HEK293 (cell line): ENCODE measurements at regions not wholly inside any gene's neighbourhood (a gene's known extent, or its start where the extent isn't known, plus 50 kb on each side); places are given as distances from the start of the nearest gene placed in this dataset.
A peak's percentile ranks its signal among the peaks of the same experiment; 100 is the strongest.

Experiments
- CTCF ChIA-PET: fragments of 350-600 bp; formaldehyde crosslinking; extraction: SDS; loops from one replicate; lab custom pipeline; 2021; ENCODE audit warnings: antibody characterized with exemption; lab: Yijun Ruan, JAX
- POLR2A ChIA-PET: fragments of 300-600 bp; formaldehyde crosslinking; extraction: SDS; loops from one replicate; lab custom pipeline; 2020; ENCODE audit warnings: antibody characterized with exemption, inconsistent platforms; lab: Yijun Ruan, JAX
- H3K27ac ChIP-seq: fragments of 200-500 bp; sonication (Bioruptor generic); 2 replicates; pipeline ENCODE4 v1.5.1; 2014; ENCODE audit warnings: low read depth, low read length, control low read depth, inconsistent platforms; ENCODE audit errors: extremely low read depth
- H3K36me3 ChIP-seq, 2 experiments: fragments of 200-500 bp in 1 of 2; sonication (Bioruptor generic) in 1 of 2; 1 replicate in 1 of 2; 2 replicates in 1 of 2; pipeline ENCODE4 v1.5.1; 2014 to 2017; ENCODE audit warnings: inconsistent platforms in 2 of 2, low read length in 2 of 2; ENCODE audit not compliant: control insufficient read depth in 2 of 2, insufficient read depth in 1 of 2
- H3K4me1 ChIP-seq: fragments of 200-500 bp; sonication (Bioruptor generic); 2 replicates; pipeline ENCODE4 v1.5.1; 2014; ENCODE audit warnings: mild to moderate bottlenecking, low read length, inconsistent platforms; ENCODE audit not compliant: control insufficient read depth, insufficient read depth
- H3K4me3 ChIP-seq: 2 replicates; pipeline ENCODE4 v1.5.1; 2011; ENCODE audit warnings: low read depth, mild to moderate bottlenecking, control low read depth, low read length, moderate library complexity
- H3K9me3 ChIP-seq: fragments of 200-500 bp; sonication (Bioruptor generic); 2 replicates; pipeline ENCODE4 v1.5.1; 2014; ENCODE audit warnings: low read depth, low read length, inconsistent platforms; ENCODE audit not compliant: control insufficient read depth, insufficient read depth
- AEBP2 ChIP-seq: fragments of 450-650 bp; formaldehyde crosslinking; IDR thresholded peaks from 2 replicates; pipeline ENCODE4 v1.5.1; 2016; ENCODE audit warnings: missing biosample characterization, missing genetic modification characterization, borderline replicate concordance
- CTCF ChIP-seq: fragments of 450-650 bp; formaldehyde crosslinking; IDR thresholded peaks from 2 replicates; pipeline ENCODE4 v1.5.1; 2016; ENCODE audit warnings: missing biosample characterization, missing genetic modification characterization
- PRDM4 ChIP-seq: fragments of 450-650 bp; formaldehyde crosslinking; IDR thresholded peaks from 2 replicates; pipeline ENCODE4 v1.5.1; 2017; ENCODE audit warnings: missing biosample characterization, missing genetic modification characterization
- SCRT1 ChIP-seq: fragments of 450-650 bp; formaldehyde crosslinking; IDR thresholded peaks from 2 replicates; pipeline ENCODE4 v1.5.1; 2016; ENCODE audit warnings: missing biosample characterization, missing genetic modification characterization, borderline replicate concordance
- YY1 ChIP-seq: fragments of 450-650 bp; formaldehyde crosslinking; IDR thresholded peaks from 2 replicates; pipeline ENCODE4 v1.5.1; 2018; ENCODE audit warnings: missing biosample characterization, missing genetic modification characterization
- ZBTB11 ChIP-seq: fragments of 450-650 bp; formaldehyde crosslinking; conservative IDR thresholded peaks from 2 replicates; pipeline ENCODE4 v1.5.1; 2016; ENCODE audit warnings: low read depth, missing biosample characterization, missing genetic modification characterization
- ZBTB26 ChIP-seq: fragments of 450-650 bp; formaldehyde crosslinking; optimal IDR thresholded peaks from 2 replicates; pipeline ENCODE3; 2016; ENCODE audit warnings: missing biosample characterization, mild to moderate bottlenecking, missing genetic modification characterization
- ZBTB44 ChIP-seq: fragments of 450-650 bp; IDR thresholded peaks from 2 replicates; pipeline ENCODE4 v1.5.1; 2018; ENCODE audit warnings: missing biosample characterization, mild to moderate bottlenecking, missing genetic modification characterization
- ZIC2 ChIP-seq: fragments of 450-650 bp; formaldehyde crosslinking; IDR thresholded peaks from 2 replicates; pipeline ENCODE4 v1.5.1; 2016; ENCODE audit warnings: missing biosample characterization, missing genetic modification characterization
- ZNF10 ChIP-seq: fragments of 450-650 bp; formaldehyde crosslinking; IDR thresholded peaks from 2 replicates; pipeline ENCODE4 v1.5.1; 2017; ENCODE audit warnings: missing biosample characterization, missing genetic modification characterization
- ZNF114 ChIP-seq: fragments of 450-650 bp; formaldehyde crosslinking; IDR thresholded peaks from 2 replicates; pipeline ENCODE4 v1.5.0; 2017; ENCODE audit warnings: missing biosample characterization, missing genetic modification characterization
- ZNF335 ChIP-seq: fragments of 450-650 bp; formaldehyde crosslinking; conservative IDR thresholded peaks from 2 replicates; pipeline ENCODE4 v1.5.1; 2016; ENCODE audit warnings: missing biosample characterization, missing genetic modification characterization
- ZNF350 ChIP-seq: fragments of 450-650 bp; formaldehyde crosslinking; IDR thresholded peaks from 2 replicates; pipeline ENCODE4 v1.5.0; 2017; ENCODE audit warnings: missing biosample characterization, mild to moderate bottlenecking, missing genetic modification characterization
- ZNF404 ChIP-seq: fragments of 450-650 bp; formaldehyde crosslinking; IDR thresholded peaks from 2 replicates; pipeline ENCODE4 v1.5.1; 2017; ENCODE audit warnings: missing biosample characterization, missing genetic modification characterization
- ZNF549 ChIP-seq: fragments of 450-650 bp; IDR thresholded peaks from 2 replicates; pipeline ENCODE4 v1.5.1; 2018; ENCODE audit warnings: missing biosample characterization, missing genetic modification characterization, mild to moderate bottlenecking, inconsistent platforms, moderate library complexity
- ZNF621 ChIP-seq: fragments of 450-650 bp; formaldehyde crosslinking; IDR thresholded peaks from 2 replicates; pipeline ENCODE4 v1.5.1; 2017; ENCODE audit warnings: missing biosample characterization, missing genetic modification characterization
- ZNF623 ChIP-seq: fragments of 450-650 bp; formaldehyde crosslinking; IDR thresholded peaks from 2 replicates; pipeline ENCODE4 v1.5.1; 2016; ENCODE audit warnings: missing biosample characterization, missing genetic modification characterization

GRCh38 chr12:65634061-65634460 lies 190.2 kb upstream of the HMGA2 start (continued):
- TF ChIP-seq ZBTB11 (no peak), CTCF (tag by site-specific recombination) (no peak), ZBTB26 (tag by site-specific recombination) (no peak), SCRT1 (tag by site-specific recombination) (peak; percentile 95), ZIC2 (tag by site-specific recombination) (peak; percentile 90), ZNF549 (no peak), PRDM4 (tag by site-specific recombination) (0 out of 2 replicates have a peak, but pooled peaks have one; percentile 38)

GRCh38 chr12:65634626-65635331 lies 189.5 kb upstream of the HMGA2 start:
- CTCF ChIA-PET = interaction anchor here (0.6 kb wide), 1 partner anchor 153 kb away, joined by 3 read pairs; no protein-coding TSS in a partner anchor
- POLR2A ChIA-PET = no interaction called here
- no peak overlapping the region for H3K4me3 ChIP-seq
- no peak for TF ChIP-seq YY1
- TF ChIP-seq ZNF350 = no peak
- TF ChIP-seq ZBTB44 = no peak
- TF ChIP-seq ZNF335 (tag by site-specific recombination) = no peak
- no peak for TF ChIP-seq ZNF623
- TF ChIP-seq ZNF621 (tag by site-specific recombination) = no peak
- TF ChIP-seq AEBP2 (tag by site-specific recombination) = no peak
- no peak for TF ChIP-seq ZNF114 (tag by site-specific recombination)
- no peak for TF ChIP-seq ZNF10 (tag by site-specific recombination)
- no peak for TF ChIP-seq ZNF404 (tag by site-specific recombination)
- TF ChIP-seq, all 188 proteins: peak for 0
- Histone ChIP-seq H3K36me3 (no peaks in the 10 kb centered on the region), H3K9me3 (no peaks in the 10 kb centered on the region), H3K27ac (no peak overlapping the region), H3K4me1 (peaks cover 24% of the 10 kb centered on the region)
